ENCODE measurements at regions not wholly inside any gene's neighbourhood (a gene's known extent, or its start where the extent isn't known, plus 50 kb on each side); places are given as distances from the start of the nearest gene placed in this dataset.

- TF ChIP-seq, protein P1, sequence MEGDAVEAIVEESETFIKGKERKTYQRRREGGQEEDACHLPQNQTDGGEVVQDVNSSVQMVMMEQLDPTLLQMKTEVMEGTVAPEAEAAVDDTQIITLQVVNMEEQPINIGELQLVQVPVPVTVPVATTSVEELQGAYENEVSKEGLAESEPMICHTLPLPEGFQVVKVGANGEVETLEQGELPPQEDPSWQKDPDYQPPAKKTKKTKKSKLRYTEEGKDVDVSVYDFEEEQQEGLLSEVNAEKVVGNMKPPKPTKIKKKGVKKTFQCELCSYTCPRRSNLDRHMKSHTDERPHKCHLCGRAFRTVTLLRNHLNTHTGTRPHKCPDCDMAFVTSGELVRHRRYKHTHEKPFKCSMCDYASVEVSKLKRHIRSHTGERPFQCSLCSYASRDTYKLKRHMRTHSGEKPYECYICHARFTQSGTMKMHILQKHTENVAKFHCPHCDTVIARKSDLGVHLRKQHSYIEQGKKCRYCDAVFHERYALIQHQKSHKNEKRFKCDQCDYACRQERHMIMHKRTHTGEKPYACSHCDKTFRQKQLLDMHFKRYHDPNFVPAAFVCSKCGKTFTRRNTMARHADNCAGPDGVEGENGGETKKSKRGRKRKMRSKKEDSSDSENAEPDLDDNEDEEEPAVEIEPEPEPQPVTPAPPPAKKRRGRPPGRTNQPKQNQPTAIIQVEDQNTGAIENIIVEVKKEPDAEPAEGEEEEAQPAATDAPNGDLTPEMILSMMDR (IDR thresholded peaks at IDR 0.05), result no peak
- TF ChIP-seq POLR2A (IDR thresholded peaks at IDR 0.05), result no peak
These were observed 140.4 kb upstream of the MAX start for GRCh38 chr14:65242732-65243134.
